NCI-H510A treated with DMSO at 0.1 percent for 48 hours (cell line): ENCODE measurements at regions not wholly inside any gene's neighbourhood (a gene's known extent, or its start where the extent isn't known, plus 50 kb on each side); places are given as distances from the start of the nearest gene placed in this dataset.
"Not testable (repeated sequence)": the region's sequence is repeated elsewhere in the genome, so short reads cannot be mapped to it uniquely, and the experiment has no call there.

Experiments used
- DNase-seq: peaks from one replicate; lab custom pipeline; 2025; lab: John Stamatoyannopoulos, UW

- DNase-seq = no peak
These were observed 125.7 kb upstream of the MYO3A start for GRCh38 chr10:25808372-25808771.

- DNase-seq = no peak
These were observed 122.9 kb upstream of the MYO3A start for GRCh38 chr10:25811052-25811685.

GRCh38 chr10:25813511-25813910, 120.5 kb upstream of the MYO3A start:
- DNase-seq = no peak

GRCh38 chr10:25815236-25815635, 118.8 kb upstream of the MYO3A start:
- DNase-seq = no peak

GRCh38 chr10:25815999-25816768, 117.8 kb upstream of the MYO3A start:
- DNase-seq = no peak

GRCh38 chr10:25817200-25817599, 116.8 kb upstream of the MYO3A start:
- no peak for DNase-seq

GRCh38 chr10:25818751-25819150, 115.3 kb upstream of the MYO3A start:
- DNase-seq = no peak

GRCh38 chr10:25820472-25820871, 113.6 kb upstream of the MYO3A start:
- no peak for DNase-seq

GRCh38 chr10:25820874-25821273, 113.2 kb upstream of the MYO3A start:
- DNase-seq = no peak

- DNase-seq = no peak
These were observed 110.0 kb upstream of the MYO3A start for GRCh38 chr10:25824050-25824449.

GRCh38 chr10:25828475-25828874, 105.6 kb upstream of the MYO3A start:
- DNase-seq = no peak

- no peak for DNase-seq
These were observed 102.9 kb upstream of the MYO3A start for GRCh38 chr10:25831080-25831479.

- DNase-seq = no peak
These were observed 94.3 kb upstream of the MYO3A start for GRCh38 chr10:25839683-25840082.

GRCh38 chr10:25840875-25841274, 93.2 kb upstream of the MYO3A start:
- not testable (repeated sequence) for DNase-seq

GRCh38 chr10:25842146-25842545, 91.9 kb upstream of the MYO3A start:
- DNase-seq = no peak

GRCh38 chr10:25843551-25844170, 90.4 kb upstream of the MYO3A start:
- no peak for DNase-seq

- DNase-seq = not testable (repeated sequence)
These were observed 89.3 kb upstream of the MYO3A start for GRCh38 chr10:25844716-25845115.

- DNase-seq = no peak
These were observed 84.8 kb upstream of the MYO3A start for GRCh38 chr10:25849268-25849667.

GRCh38 chr10:25849988-25850387, 84.0 kb upstream of the MYO3A start:
- DNase-seq = no peak

GRCh38 chr10:25851548-25851947, 82.5 kb upstream of the MYO3A start:
- DNase-seq = no peak

- no peak for DNase-seq
These were observed 81.6 kb upstream of the MYO3A start for GRCh38 chr10:25852364-25852941.

- DNase-seq = no peak
These were observed 76.0 kb upstream of the MYO3A start for GRCh38 chr10:25858076-25858475.

GRCh38 chr10:25865267-25865666, 68.8 kb upstream of the MYO3A start:
- DNase-seq = no peak
